Superior temporal gyrus (tissue), 1 donor: ENCODE measurements at regions not wholly inside any gene's neighbourhood (a gene's known extent, or its start where the extent isn't known, plus 50 kb on each side); places are given as distances from the start of the nearest gene placed in this dataset.
"Not testable (repeated sequence)": the region's sequence is repeated elsewhere in the genome, so short reads cannot be mapped to it uniquely, and the experiment has no call there.

Experiments
- DNase-seq: peaks from one replicate; pipeline ENCODE4 v3.0.0-alpha.2; 2016; ENCODE audit errors: extremely low spot score

- no peak for DNase-seq
Observed at GRCh38 chr16:55061126-55061525, 130.5 kb downstream of the IRX5 start.

GRCh38 chr16:55062442-55062841 is 131.8 kb downstream of the IRX5 start:
- DNase-seq: no peak

GRCh38 chr16:55072976-55073375 is 142.3 kb downstream of the IRX5 start:
- DNase-seq: no peak

GRCh38 chr16:55073830-55074229 is 143.2 kb downstream of the IRX5 start:
- no peak for DNase-seq

- not testable (repeated sequence) for DNase-seq
Observed at GRCh38 chr16:55075208-55075607, 144.5 kb downstream of the IRX5 start.

GRCh38 chr16:55076053-55076452 is 145.4 kb downstream of the IRX5 start:
- no peak for DNase-seq

- DNase-seq: no peak
Observed at GRCh38 chr16:55077266-55077665, 146.6 kb downstream of the IRX5 start.

GRCh38 chr16:55078153-55078552 is 147.5 kb downstream of the IRX5 start:
- no peak for DNase-seq

GRCh38 chr16:55078699-55079410 is 148.2 kb downstream of the IRX5 start:
- no peak for DNase-seq

GRCh38 chr16:55081622-55082590 is 151.2 kb downstream of the IRX5 start:
- no peak for DNase-seq

GRCh38 chr16:55082591-55082976 is 151.9 kb downstream of the IRX5 start:
- no peak for DNase-seq

GRCh38 chr16:55083052-55083451 is 152.4 kb downstream of the IRX5 start:
- DNase-seq: no peak

GRCh38 chr16:55088098-55088497 is 157.4 kb downstream of the IRX5 start:
- no peak for DNase-seq

- DNase-seq: no peak
Observed at GRCh38 chr16:55089600-55089999, 158.9 kb downstream of the IRX5 start.

- DNase-seq: no peak
Observed at GRCh38 chr16:55091213-55091870, 160.7 kb downstream of the IRX5 start.

- DNase-seq: no peak
Observed at GRCh38 chr16:55091871-55092230, 161.2 kb downstream of the IRX5 start.

- DNase-seq: no peak
Observed at GRCh38 chr16:55100100-55100499, 169.4 kb downstream of the IRX5 start.

GRCh38 chr16:55101026-55101425 is 170.4 kb downstream of the IRX5 start:
- DNase-seq: no peak

GRCh38 chr16:55102077-55102476 is 171.4 kb downstream of the IRX5 start:
- DNase-seq: no peak

GRCh38 chr16:55102531-55102930 is 171.9 kb downstream of the IRX5 start:
- no peak for DNase-seq

GRCh38 chr16:55107851-55108250 is 177.2 kb downstream of the IRX5 start:
- no peak for DNase-seq

GRCh38 chr16:55113210-55113609 is 182.5 kb downstream of the IRX5 start:
- DNase-seq: no peak
